Activated CD4-positive, alpha-beta memory T cell treated with anti-CD3 and anti-CD28 coated beads, Interleukin-2, amount 10 ng/mL, durations not matched to agents 7 days and 5 days (primary cell): ENCODE measurements at regions not wholly inside any gene's neighbourhood (a gene's known extent, or its start where the extent isn't known, plus 50 kb on each side); places are given as distances from the start of the nearest gene placed in this dataset.

Source experiments
- CTCF ChIA-PET: fragments of 350-600 bp; sonication (Branson Sonifier 250); formaldehyde crosslinking; loops from one replicate; lab custom pipeline; 2021; ENCODE audit warnings: antibody characterized with exemption, inconsistent platforms; lab: Charles Lee
- POLR2A ChIA-PET: fragments of 350-600 bp; sonication (Branson Sonifier 250); formaldehyde crosslinking; loops from one replicate; lab custom pipeline; 2021; ENCODE audit warnings: antibody characterized with exemption; lab: Charles Lee
- DNase-seq: peaks from one replicate; pipeline ENCODE4 v3.0.0-alpha.2; 2020
- H3K27ac Mint-ChIP-seq: one replicate; pipeline ENCODE4 v1.8.0; 2021; ENCODE audit warnings: mild to moderate bottlenecking, mixed read lengths
- H3K27me3 Mint-ChIP-seq: one replicate; pipeline ENCODE4 v1.8.0; 2021; ENCODE audit warnings: mixed read lengths
- H3K36me3 Mint-ChIP-seq: one replicate; pipeline ENCODE4 v1.8.0; 2021; ENCODE audit warnings: low read depth, mixed read lengths
- H3K4me1 Mint-ChIP-seq: one replicate; pipeline ENCODE4 v1.8.0; 2021; ENCODE audit warnings: mixed read lengths
- H3K4me3 Mint-ChIP-seq: one replicate; pipeline ENCODE4 v1.8.0; 2021; ENCODE audit warnings: mild to moderate bottlenecking, mixed read lengths
- H3K9me3 Mint-ChIP-seq: one replicate; pipeline ENCODE4 v1.8.0; 2021; ENCODE audit warnings: mixed read lengths

- DNase-seq: no peak
- H3K4me3 Mint-ChIP-seq: no peak overlapping the region
- H3K36me3 Mint-ChIP-seq: no peaks in the 10 kb centered on the region
- H3K27ac Mint-ChIP-seq: no peak overlapping the region
- H3K27me3 Mint-ChIP-seq: no peaks in the 10 kb centered on the region
- H3K4me1 Mint-ChIP-seq: no peaks in the 10 kb centered on the region
- ChIA-PET CTCF (no interaction called here), POLR2A (no interaction called here)
- H3K9me3 Mint-ChIP-seq: no peaks in the 10 kb centered on the region
These were observed 795.6 kb upstream of the GALNTL6 start for GRCh38 chr4:171017593-171017992.

DNA sequence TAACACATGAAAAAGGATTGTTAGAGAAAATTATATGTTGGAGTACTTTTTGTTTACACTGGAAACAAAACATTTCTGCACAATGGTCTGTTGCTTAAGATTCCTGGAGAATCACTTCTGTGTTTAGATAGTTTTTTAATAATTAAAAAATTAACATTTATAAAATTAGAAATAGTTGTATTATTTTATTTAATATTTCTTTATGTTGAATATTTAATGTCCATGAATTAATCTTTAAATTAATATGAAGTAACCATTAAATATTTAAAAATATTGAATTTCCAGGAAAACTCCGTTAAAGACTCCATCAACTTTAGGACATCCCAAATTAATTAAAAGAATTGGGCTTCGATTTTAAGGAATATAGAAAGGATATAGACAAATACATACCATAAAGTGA lies 797.1 kb upstream of the GALNTL6 start:
- ChIA-PET CTCF (no interaction called here), POLR2A (no interaction called here)
- no peak overlapping the region for H3K4me3 Mint-ChIP-seq

DNA sequence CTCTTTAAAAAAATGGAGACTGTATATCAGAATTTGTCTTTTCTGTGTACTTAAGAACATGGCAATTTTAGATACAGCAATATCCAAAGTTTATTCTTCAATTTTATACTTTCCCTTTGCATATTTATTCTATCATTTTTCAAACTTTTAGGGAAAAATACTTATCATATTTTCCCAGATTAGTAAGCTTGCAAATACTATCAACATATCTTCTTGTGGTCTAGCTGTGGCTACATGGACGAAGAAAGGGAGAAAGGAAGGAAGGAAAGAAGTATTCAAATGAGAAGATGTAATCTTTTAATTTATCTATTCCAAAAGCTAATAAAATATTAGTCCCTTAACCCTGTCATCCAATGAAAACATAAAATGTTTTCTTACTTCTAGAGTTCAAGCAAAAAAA lies 797.8 kb upstream of the GALNTL6 start:
- DNase-seq: no peak
- Mint-ChIP-seq H3K36me3 (no peaks in the 10 kb centered on the region), H3K4me3 (no peak overlapping the region), H3K4me1 (no peaks in the 10 kb centered on the region), H3K27ac (no peak overlapping the region), H3K9me3 (peaks cover under 1% of the 10 kb centered on the region), H3K27me3 (no peaks in the 10 kb centered on the region)
- ChIA-PET CTCF (no interaction called here), POLR2A (no interaction called here)

More for the DNA sequence above, 797.1 kb upstream of the GALNTL6 start:
- Mint-ChIP-seq H3K36me3 (no peaks in the 10 kb centered on the region), H3K27ac (no peak overlapping the region), H3K4me1 (no peaks in the 10 kb centered on the region), H3K27me3 (no peaks in the 10 kb centered on the region), H3K9me3 (no peaks in the 10 kb centered on the region)
- no peak for DNase-seq

GRCh38 chr4:171007618-171008390 lies 805.4 kb upstream of the GALNTL6 start:
- ChIA-PET POLR2A (no interaction called here), CTCF (no interaction called here)
- no peak for DNase-seq
- Mint-ChIP-seq H3K27ac (no peak overlapping the region), H3K27me3 (no peaks in the 10 kb centered on the region), H3K36me3 (no peaks in the 10 kb centered on the region), H3K4me3 (no peak overlapping the region), H3K4me1 (no peaks in the 10 kb centered on the region), H3K9me3 (peaks cover 2% of the 10 kb centered on the region)

GRCh38 chr4:171002246-171002645 lies 811.0 kb upstream of the GALNTL6 start:
- Mint-ChIP-seq H3K27me3 (no peaks in the 10 kb centered on the region), H3K4me3 (no peak overlapping the region), H3K27ac (no peak overlapping the region), H3K36me3 (no peaks in the 10 kb centered on the region), H3K9me3 (peaks cover 2% of the 10 kb centered on the region), H3K4me1 (no peaks in the 10 kb centered on the region)
- CTCF ChIA-PET: no interaction called here
- POLR2A ChIA-PET: no interaction called here
- no peak for DNase-seq

- Mint-ChIP-seq H3K9me3 (no peaks in the 10 kb centered on the region), H3K4me3 (no peak overlapping the region), H3K36me3 (no peaks in the 10 kb centered on the region), H3K4me1 (no peaks in the 10 kb centered on the region), H3K27me3 (no peaks in the 10 kb centered on the region), H3K27ac (no peak overlapping the region)
- CTCF ChIA-PET: no interaction called here
- POLR2A ChIA-PET: no interaction called here
- no peak for DNase-seq
These were observed 822.1 kb upstream of the GALNTL6 start for GRCh38 chr4:170990989-170991589.

DNA sequence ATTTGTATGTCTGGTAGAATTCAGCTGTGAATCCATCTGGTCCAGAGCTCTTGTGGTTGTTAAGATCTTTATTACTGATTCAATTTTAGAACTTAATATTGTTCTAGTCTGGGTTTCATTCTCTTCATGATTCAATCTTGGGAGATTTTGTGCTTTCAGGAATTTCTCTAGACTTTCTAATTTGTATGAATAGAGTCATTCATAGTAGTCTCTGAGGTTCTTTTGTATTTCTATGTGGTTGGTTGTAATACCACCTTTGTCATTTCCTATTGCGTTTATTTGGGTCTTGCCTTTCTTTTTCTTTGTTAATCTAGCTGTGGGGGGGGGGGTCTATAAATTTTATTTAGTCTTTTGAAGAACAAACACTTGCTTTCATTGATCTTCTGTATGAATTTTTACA lies 824.8 kb upstream of the GALNTL6 start:
- DNase-seq: no peak

DNA sequence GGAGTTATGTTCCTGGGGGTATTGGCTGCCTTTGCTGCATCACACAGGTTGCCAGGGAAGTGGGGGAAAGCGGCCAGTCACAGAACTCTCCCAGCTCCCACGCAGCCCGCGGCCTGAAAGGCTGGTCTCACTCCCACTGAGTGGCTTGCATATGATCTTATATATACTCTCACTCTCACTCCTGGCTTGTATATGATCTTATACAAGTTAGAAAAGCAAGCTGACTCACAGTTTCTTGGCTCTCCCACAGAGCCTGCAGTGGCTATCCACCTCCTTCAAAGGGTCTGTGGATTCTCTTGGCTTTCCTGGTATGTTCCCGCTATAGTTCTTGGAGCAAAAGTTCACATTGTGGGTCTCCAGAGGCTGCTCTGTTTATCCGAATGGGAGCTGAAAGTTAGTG lies 833.5 kb upstream of the GALNTL6 start:
- CTCF ChIA-PET: no interaction called here

More for the DNA sequence above, 824.8 kb upstream of the GALNTL6 start:
- no peak overlapping the region for H3K27ac Mint-ChIP-seq
- H3K4me1 Mint-ChIP-seq: no peaks in the 10 kb centered on the region
- CTCF ChIA-PET: interaction anchor here (0.6 kb wide), 1 partner anchor 79 kb away, joined by 4 read pairs; no protein-coding TSS in a partner anchor
- POLR2A ChIA-PET: no interaction called here
- no peak overlapping the region for H3K4me3 Mint-ChIP-seq
- no peaks in the 10 kb centered on the region for H3K9me3 Mint-ChIP-seq
- H3K36me3 Mint-ChIP-seq: no peaks in the 10 kb centered on the region
- H3K27me3 Mint-ChIP-seq: no peaks in the 10 kb centered on the region

GRCh38 chr4:170978990-170979389 lies 834.2 kb upstream of the GALNTL6 start:
- POLR2A ChIA-PET: no interaction called here
- CTCF ChIA-PET: no interaction called here
- DNase-seq: no peak
- Mint-ChIP-seq H3K4me1 (no peaks in the 10 kb centered on the region), H3K27me3 (no peaks in the 10 kb centered on the region), H3K36me3 (no peaks in the 10 kb centered on the region), H3K4me3 (no peak overlapping the region), H3K27ac (no peak overlapping the region), H3K9me3 (peaks cover 17% of the 10 kb centered on the region)

More for the DNA sequence above, 833.5 kb upstream of the GALNTL6 start:
- H3K9me3 Mint-ChIP-seq: peaks cover 14% of the 10 kb centered on the region
- H3K27ac Mint-ChIP-seq: no peak overlapping the region
- no peaks in the 10 kb centered on the region for H3K27me3 Mint-ChIP-seq
- DNase-seq: no peak
- no peak overlapping the region for H3K4me3 Mint-ChIP-seq
- POLR2A ChIA-PET: no interaction called here
- H3K36me3 Mint-ChIP-seq: no peaks in the 10 kb centered on the region
- H3K4me1 Mint-ChIP-seq: no peaks in the 10 kb centered on the region

GRCh38 chr4:170949084-170949483 lies 859.3 kb upstream of the AADAT start:
- H3K4me1 Mint-ChIP-seq: no peaks in the 10 kb centered on the region
- no peaks in the 10 kb centered on the region for H3K36me3 Mint-ChIP-seq
- DNase-seq: no peak
- ChIA-PET POLR2A (no interaction called here), CTCF (no interaction called here)
- no peaks in the 10 kb centered on the region for H3K27me3 Mint-ChIP-seq
- H3K9me3 Mint-ChIP-seq: peaks cover 2% of the 10 kb centered on the region
- no peak overlapping the region for H3K27ac Mint-ChIP-seq
- H3K4me3 Mint-ChIP-seq: no peak overlapping the region

DNA sequence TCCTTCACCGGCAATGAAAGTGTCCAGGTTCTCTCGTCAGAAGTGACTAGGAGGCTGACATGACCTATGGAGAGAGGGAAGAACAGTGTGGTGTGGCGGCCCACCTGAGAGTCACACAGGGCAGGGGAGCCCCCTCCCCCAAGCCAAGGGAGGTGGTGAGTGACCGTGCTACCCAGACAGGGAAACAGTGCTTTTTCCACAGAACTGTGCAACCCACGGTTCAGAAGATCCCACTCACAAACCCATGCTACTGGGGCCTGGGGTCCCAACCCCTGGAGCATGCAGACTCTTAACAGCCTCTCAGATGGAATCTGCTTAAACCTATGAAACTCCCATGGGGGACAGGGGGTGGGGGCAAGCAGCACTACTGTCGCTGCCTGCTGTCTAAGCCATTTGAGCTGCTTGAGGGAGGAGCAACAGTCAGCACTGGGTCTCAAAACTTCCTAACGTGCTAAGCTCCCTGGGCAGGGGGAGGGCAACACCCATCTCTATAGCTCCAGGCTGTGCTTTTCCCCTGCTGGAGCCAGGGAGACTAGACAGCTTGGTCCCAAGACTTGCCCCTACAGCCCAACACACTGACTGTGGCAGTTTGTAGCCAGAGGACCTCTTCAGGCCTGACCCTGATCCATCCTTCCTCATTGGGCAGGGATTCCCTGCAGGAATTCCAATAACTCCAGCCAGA lies 850.4 kb upstream of the AADAT start:
- CTCF ChIA-PET: no interaction called here
- DNase-seq: no peak
- POLR2A ChIA-PET: no interaction called here
- no peaks in the 10 kb centered on the region for H3K4me1 Mint-ChIP-seq
- no peak overlapping the region for H3K4me3 Mint-ChIP-seq
- no peak overlapping the region for H3K27ac Mint-ChIP-seq
- H3K9me3 Mint-ChIP-seq: peaks cover 18% of the 10 kb centered on the region
- no peaks in the 10 kb centered on the region for H3K36me3 Mint-ChIP-seq
- no peaks in the 10 kb centered on the region for H3K27me3 Mint-ChIP-seq

GRCh38 chr4:170938588-170938987 lies 848.8 kb upstream of the AADAT start:
- no peak overlapping the region for H3K4me3 Mint-ChIP-seq
- no peaks in the 10 kb centered on the region for H3K27me3 Mint-ChIP-seq
- POLR2A ChIA-PET: no interaction called here
- no peaks in the 10 kb centered on the region for H3K4me1 Mint-ChIP-seq
- DNase-seq: no peak
- peaks cover 18% of the 10 kb centered on the region for H3K9me3 Mint-ChIP-seq
- H3K27ac Mint-ChIP-seq: no peak overlapping the region
- CTCF ChIA-PET: no interaction called here
- no peaks in the 10 kb centered on the region for H3K36me3 Mint-ChIP-seq

DNA sequence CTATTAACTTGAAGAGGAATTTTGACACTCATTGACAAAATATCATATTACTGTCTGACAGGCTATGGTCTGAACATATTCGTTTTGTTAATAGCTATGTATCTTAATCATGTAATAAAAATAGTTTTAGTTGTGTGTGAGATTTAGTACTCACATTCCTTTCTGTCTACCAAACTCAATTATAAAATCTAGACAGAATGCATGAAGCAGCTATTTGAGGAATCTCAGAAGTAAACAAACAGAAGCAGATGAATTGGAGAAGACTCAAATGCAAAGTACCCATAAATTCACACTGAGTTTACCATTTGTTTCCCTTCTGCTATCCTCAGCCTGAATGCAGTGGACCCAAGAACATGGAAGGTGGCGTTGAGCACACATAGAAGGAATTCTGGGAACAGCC lies 841.6 kb upstream of the AADAT start:
- DNase-seq: no peak
- no peaks in the 10 kb centered on the region for H3K9me3 Mint-ChIP-seq
- H3K4me3 Mint-ChIP-seq: no peak overlapping the region
- CTCF ChIA-PET: no interaction called here
- POLR2A ChIA-PET: no interaction called here
- no peaks in the 10 kb centered on the region for H3K4me1 Mint-ChIP-seq
- no peaks in the 10 kb centered on the region for H3K27me3 Mint-ChIP-seq
- no peaks in the 10 kb centered on the region for H3K36me3 Mint-ChIP-seq
- H3K27ac Mint-ChIP-seq: no peak overlapping the region
